Gastrocnemius medialis (tissue), 4 donors: ENCODE measurements at regions not wholly inside any gene's neighbourhood (a gene's known extent, or its start where the extent isn't known, plus 50 kb on each side); places are given as distances from the start of the nearest gene placed in this dataset.

Experiments used
- ATAC-seq, 2 donors: fragments of 150-250 bp; one replicate each; pipeline ENCODE4 v1.9.1; 2016
- DNase-seq, 2 donors: peaks; one replicate each; pipeline ENCODE4 v3.0.0-alpha.2; 2019
- H3K27ac ChIP-seq, 4 donors: fragments of 200-600 bp; sonication (generic); 1 replicate in 1 of 4; 2 replicates in 3 of 4; pipeline ENCODE4 v1.5.1; 2016 to 2018; ENCODE audit warnings: mild to moderate bottlenecking in 2 of 4, moderate library complexity in 1 of 4
- H3K27me3 ChIP-seq, 3 donors: fragments of 200-600 bp; sonication (generic) in 2 of 3; 1 replicate in 1 of 3; 2 replicates in 2 of 3; pipeline versions ENCODE4 v1.5.1 to v1.6.0; 2016 to 2019; ENCODE audit warnings: mild to moderate bottlenecking in 1 of 3, moderate library complexity in 1 of 3
- H3K36me3 ChIP-seq, 2 donors: fragments of 200-600 bp; sonication (generic) in 1 of 2; one replicate each; pipeline ENCODE4 v1.5.1; 2017 to 2018
- H3K4me1 ChIP-seq, 2 donors: fragments of 200-600 bp; sonication (generic) in 1 of 2; one replicate each; pipeline ENCODE4 v1.5.1; 2016 to 2017; ENCODE audit warnings: mild to moderate bottlenecking in 2 of 2
- H3K4me3 ChIP-seq, 4 donors: fragments of 200-600 bp; sonication (generic) in 3 of 4; 1 replicate in 1 of 4; 2 replicates in 3 of 4; pipeline ENCODE4 v1.5.1; 2016 to 2019; ENCODE audit warnings: mild to moderate bottlenecking in 2 of 4
- H3K9me3 ChIP-seq, 3 donors: fragments of 200-600 bp; sonication (generic) in 2 of 3; 1 replicate in 1 of 3; 2 replicates in 2 of 3; pipeline ENCODE4 v1.5.1; 2016 to 2019
- CTCF ChIP-seq, 5 experiments: fragments of 450-650 bp in 3 of 5; fragments of 200-600 bp in 2 of 5; sonication (generic) in 2 of 5; IDR thresholded peaks in 4 of 5; conservative IDR thresholded peaks in 1 of 5; 1 replicate in 4 of 5; 2 replicates in 1 of 5; pipeline ENCODE4 v1.5.1; 2016 to 2019; ENCODE audit warnings: antibody characterized with exemption in 5 of 5, mild to moderate bottlenecking in 3 of 5, moderate library complexity in 3 of 5
- POLR2A ChIP-seq, 2 donors: fragments of 450-650 bp; IDR thresholded peaks; one replicate each; pipeline ENCODE4 v1.6.1; 2017; ENCODE audit warnings: antibody characterized with exemption in 2 of 2, mild to moderate bottlenecking in 2 of 2, moderate library complexity in 2 of 2
- in situ Hi-C, 4 donors: fragments of 200-750 bp; cut with MboI; loops; one replicate each; pipeline versions ENCODE4 v1.15.0 to v1.8.0; 2017; ENCODE audit warnings: low sequenced_read_pairs in 4 of 4
- intact Hi-C: fragments of 100-400 bp; cut with DNase I; formaldehyde crosslinking; loops from one replicate; pipeline ENCODE4 v1.15.1; 2023; ENCODE audit warnings: low total_unique reads

GRCh38 chr2:150538651-150539201, 51.3 kb upstream of the RND3 start:
- ATAC-seq (no peak), DNase-seq (no peak)
- no peak overlapping the region for H3K27ac ChIP-seq
- intact Hi-C loops (no loop called here), in situ Hi-C loops (no loop called here)
- no peaks in the 10 kb centered on the region for H3K36me3 ChIP-seq
- no peaks in the 10 kb centered on the region for H3K9me3 ChIP-seq
- H3K27me3 ChIP-seq = no peaks in the 10 kb centered on the region
- no peak overlapping the region for H3K4me3 ChIP-seq
- TF ChIP-seq CTCF (IDR thresholded peaks at IDR 0.05 in 4 of 5, conservative IDR thresholded peaks at IDR 0.05 in 1 of 5) = no peak
- no peak for TF ChIP-seq POLR2A (IDR thresholded peaks at IDR 0.05)
- no peaks in the 10 kb centered on the region for H3K4me1 ChIP-seq
